NCI-H446 treated with DMSO at 0.1 percent for 48 hours (cell line): ENCODE measurements at regions not wholly inside any gene's neighbourhood (a gene's known extent, or its start where the extent isn't known, plus 50 kb on each side); places are given as distances from the start of the nearest gene placed in this dataset.
"Not testable (repeated sequence)": the region's sequence is repeated elsewhere in the genome, so short reads cannot be mapped to it uniquely, and the experiment has no call there.

Source experiments
- DNase-seq: peaks from one replicate; lab custom pipeline; 2025; lab: John Stamatoyannopoulos, UW

DNA sequence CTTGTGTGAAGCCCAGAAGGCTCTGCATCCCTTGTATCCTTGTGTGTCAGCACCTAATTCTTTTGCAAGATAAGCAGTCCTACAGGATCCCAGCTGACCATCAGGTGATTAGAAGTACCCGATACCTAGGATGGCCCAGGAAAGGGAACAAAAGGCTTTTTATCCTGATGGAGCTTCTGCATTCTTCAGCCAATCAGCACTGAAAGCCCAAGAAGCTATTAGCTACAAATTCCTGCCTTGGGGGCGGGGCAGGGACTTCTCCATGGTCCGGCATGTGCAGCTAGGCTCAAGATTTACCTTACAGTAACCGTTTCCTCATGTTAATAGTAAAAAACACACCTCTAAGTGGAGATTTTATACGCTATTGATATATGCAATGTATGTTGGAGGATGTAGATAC, 264.6 kb upstream of the THUMPD2 start:
- no peak for DNase-seq

- DNase-seq, result no peak
These were observed 264.1 kb upstream of the THUMPD2 start for GRCh38 chr2:40043191-40043590.

DNA sequence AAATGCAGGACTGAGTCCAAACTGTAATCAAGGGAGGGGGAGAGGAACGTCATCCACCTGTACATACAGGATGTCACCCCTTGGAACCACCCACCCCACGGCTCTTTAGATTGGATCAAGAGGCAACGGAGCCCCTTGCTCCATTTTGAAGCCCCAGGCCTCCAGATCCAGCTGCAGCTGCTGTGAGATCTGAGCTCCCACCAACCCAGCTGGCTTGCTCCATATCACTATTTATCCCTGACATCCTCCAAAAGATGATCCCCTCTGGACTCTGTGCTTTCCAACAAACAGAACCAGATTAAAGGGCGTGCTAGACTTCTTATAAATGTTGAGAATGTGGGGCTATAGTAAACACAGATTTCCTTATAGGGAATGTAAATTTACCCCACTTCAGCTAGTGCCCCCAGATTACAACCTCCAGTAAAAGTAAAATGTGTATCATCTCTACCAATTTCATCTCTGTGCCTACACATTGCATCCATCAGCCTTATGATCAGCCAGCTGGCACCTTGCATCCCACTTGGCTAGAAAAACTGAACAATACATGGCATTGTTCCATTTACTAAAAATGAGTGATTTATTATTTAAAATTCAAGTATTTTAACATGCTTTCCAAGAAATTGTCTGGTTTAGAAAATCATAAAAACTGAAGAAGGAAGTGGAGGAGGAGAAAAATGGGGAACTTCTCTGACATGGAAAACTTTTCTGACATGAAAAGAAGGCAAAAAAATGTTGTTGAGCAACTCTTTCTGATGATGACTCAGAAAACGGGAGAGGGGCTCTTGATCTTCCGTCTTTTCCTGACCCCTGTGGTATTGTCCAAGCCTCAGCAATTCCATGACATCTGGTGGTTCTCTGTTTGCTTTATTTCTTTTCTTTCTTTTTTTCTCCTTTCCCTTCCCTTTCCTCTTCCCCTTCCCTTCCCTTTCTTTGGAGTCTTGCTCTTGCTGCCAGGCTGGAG, 262.6 kb upstream of the THUMPD2 start:
- DNase-seq, result peak; percentile 15

DNA sequence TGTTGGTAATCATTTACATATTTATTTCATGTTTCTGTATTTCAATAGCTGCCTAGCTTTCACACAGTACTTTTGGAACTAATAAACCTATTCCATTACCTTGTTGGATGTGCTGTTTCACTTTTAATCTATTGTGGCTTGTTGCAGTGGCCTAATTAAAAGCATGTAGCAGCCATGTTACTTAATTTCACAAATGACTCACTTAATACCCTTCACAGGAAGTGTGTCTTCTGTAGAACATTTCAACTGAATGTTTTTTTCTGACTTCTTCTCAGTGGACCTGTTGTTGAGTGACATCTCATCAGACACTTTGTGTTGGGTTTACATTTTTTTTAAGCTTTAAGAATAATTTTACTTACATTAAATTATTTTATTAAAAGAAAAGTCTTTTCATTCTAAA, 260.5 kb upstream of the THUMPD2 start:
- DNase-seq, result no peak

- no peak for DNase-seq
These were observed 259.6 kb upstream of the THUMPD2 start for GRCh38 chr2:40038646-40039045.

GRCh38 chr2:40037303-40037702, 258.2 kb upstream of the THUMPD2 start:
- DNase-seq, result no peak

DNA sequence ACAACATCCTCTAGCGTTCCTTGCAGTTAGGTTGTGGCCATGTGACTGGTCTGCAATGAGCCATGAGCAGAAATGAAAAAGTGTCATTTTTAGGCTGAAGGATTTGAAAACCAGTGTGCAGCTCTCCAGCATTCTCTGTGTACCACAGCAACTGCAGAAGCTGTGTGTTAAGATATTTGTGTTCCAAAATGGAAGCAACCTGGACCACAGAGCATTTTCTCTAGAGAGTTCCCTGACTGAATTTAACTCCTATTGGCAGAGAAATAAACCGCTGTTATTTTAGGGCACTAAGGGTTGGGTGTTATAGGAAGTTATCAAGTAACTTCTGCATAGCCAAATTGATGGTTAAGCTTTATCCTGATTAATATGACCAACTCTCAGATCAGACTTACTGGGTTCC, 257.2 kb upstream of the THUMPD2 start:
- DNase-seq, result no peak

- DNase-seq, result no peak
These were observed 255.7 kb upstream of the THUMPD2 start for GRCh38 chr2:40034801-40035200.

GRCh38 chr2:40034198-40034597, 255.1 kb upstream of the THUMPD2 start:
- DNase-seq, result no peak

DNA sequence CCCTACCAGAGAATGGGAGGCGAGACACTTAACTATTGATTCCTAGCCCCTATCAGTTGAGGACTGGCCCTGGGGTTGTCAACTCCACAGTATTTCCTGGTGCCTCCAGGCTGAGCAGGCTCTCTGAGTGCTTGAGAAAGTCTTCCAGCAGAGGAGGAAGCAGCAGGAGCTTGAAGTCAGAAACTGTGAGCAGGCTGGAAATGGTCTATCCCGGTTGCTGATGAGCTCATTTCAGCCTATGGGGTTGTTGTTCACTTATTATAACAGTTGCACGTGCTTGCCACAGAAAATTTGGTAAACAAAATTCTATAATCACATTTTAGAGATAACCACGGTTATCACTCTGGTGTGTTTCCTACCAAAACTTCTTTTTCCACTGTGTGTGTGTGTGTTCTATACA, 254.7 kb upstream of the THUMPD2 start:
- no peak for DNase-seq

DNA sequence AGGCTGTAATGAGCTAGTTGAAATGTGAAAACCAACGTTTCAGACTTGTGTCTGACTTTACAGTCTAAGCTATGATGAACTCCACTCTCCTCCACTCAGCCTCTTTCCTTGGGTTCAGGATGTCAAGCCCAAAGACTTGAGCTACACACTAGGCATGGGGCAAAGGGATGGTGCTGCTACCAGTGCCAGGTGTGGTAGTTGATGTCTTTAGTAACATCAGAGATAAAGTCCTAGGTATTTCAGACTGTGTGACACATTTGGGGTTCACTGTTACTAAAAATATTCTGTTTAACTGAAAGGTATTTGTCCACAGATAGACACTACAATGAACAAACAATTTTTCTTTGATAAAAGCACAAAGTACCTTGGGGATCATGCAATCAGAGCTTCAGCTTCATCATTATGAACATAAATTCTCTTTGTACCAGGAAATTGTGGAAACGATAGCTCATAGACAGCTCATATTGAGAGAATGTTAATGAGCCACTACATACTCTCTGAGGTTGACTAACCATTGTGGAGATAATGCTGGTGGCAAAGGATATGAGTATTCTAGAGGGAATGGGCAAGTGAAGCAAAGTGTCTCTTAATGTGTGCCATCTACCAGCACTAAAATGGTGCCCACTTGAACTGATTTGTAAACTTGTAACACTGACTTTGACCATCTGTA, 253.7 kb upstream of the THUMPD2 start:
- DNase-seq, result no peak

DNA sequence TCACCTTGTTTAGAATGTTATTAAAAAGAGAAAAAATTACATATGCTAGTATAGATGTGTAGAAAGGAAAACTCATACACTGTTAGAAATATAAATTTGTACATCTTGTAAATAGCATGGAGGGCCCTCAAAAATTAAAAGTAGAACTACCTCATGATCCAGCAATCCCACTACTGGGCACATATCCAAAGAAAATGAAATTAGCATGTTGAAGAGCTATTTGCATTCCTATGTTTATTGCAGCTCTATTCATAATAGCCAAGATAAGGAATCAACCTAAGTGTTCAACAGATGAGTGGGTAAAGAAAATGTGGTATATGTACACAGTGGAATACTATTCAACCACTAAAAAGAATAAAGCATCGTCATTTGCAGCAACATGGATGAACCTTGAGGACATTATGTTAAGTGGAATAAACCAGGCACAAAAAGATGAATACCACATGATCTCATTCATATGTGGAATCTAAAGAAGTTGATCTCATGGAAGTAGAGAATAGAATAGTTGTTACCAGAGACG, 251.5 kb upstream of the THUMPD2 start:
- no peak for DNase-seq

DNA sequence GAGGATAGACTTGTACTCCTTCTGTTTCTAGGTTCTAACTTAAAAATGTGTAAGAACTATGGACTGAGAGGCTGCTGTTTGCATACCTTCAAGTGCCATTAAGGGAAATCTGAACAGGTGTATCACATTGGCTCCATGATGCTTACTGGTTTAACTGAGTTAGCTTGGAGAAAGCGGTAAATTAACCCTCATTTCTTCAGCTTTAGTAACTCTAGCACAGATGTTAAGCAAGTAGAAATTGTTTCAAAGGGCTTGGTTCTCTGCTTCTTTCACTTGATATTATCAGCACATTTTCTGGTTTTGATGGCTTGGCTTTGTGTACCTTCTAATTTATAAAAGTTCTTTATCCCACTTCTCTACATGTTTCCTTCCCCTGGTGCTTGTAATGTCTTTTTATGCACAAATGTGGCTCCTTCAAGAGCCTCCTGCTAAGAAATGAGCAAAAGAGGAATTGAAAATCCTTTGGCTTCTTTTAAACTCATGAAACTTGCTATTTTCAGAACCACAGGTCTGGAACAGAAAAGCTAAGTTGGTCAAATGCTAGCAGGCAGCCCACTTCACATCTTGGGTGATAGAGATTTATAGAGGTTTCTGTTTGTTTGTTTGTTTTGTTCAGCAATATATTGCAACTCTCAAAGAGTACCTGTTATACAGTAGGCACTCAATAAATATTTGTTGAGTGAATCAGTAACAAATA, 249.9 kb upstream of the THUMPD2 start:
- DNase-seq, result no peak

DNA sequence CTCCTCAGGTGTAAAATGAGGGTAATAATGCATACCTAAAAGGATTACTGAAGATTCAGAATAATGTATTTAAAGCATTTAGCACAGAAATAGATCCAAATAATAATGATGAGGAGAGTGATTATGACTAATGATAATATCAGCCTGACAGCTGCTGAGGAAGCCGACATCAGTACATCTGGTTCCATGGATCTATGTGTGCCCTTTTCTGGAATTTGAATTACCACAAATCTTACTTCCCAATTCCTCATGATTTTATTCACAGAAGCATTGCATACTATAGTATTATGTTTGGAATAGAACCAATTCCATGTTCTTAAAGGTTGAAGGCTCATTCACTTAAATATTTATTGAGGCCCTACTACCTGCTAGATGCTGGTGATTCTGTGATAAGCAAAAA, 248.9 kb upstream of the THUMPD2 start:
- DNase-seq, result no peak

DNA sequence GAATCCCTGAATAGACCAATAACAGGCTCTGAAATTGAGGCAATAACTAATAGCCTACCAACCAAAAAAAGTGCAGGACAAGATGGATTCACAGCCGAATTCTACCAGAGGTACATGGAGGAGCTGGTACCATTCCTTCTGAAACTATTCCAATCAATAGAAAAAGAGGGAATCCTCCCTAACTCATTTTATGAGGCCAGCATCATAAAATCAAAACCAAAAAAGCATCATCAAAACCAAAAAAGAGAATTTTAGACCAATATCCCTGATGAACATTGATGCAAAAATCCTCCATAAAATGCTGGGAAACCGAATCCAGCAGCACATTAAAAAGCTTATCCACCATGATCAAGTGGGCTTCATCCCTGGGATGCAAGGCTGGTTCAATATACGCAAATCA, 246.2 kb upstream of the THUMPD2 start:
- DNase-seq, result not testable (repeated sequence)

- no peak for DNase-seq
These were observed 241.9 kb upstream of the THUMPD2 start for GRCh38 chr2:40020997-40021396.

GRCh38 chr2:40016151-40016885, 237.3 kb upstream of the THUMPD2 start:
- no peak for DNase-seq

GRCh38 chr2:40013962-40014361, 234.9 kb upstream of the THUMPD2 start:
- DNase-seq, result not testable (repeated sequence)

DNA sequence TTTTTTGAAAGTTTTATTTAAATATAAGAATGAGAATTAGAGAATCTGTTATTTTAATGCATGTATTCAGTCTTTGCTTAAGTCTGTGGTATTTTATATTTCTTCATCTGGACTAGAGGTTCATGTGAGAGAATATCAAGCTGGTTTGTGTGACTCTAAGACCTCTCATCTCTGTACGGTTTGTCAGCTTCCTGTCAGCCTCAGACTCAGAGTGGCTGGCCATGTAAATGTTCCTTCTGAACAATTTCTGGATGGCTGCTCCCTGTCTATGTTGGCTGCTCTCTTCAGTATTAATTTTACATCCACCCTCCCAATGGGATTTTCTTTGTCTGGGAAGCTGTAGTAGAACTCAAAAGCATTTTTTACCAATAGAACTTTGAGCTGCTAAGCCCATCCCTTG, 225.3 kb upstream of the THUMPD2 start:
- DNase-seq, result no peak

- no peak for DNase-seq
These were observed 223.3 kb upstream of the THUMPD2 start for GRCh38 chr2:40002339-40002738.

GRCh38 chr2:39999864-40000263, 220.8 kb upstream of the THUMPD2 start:
- no peak for DNase-seq

GRCh38 chr2:39998617-39999016, 219.6 kb upstream of the THUMPD2 start:
- no peak for DNase-seq
